Astrocyte (in vitro differentiated cells and primary cell): ENCODE measurements at regions not wholly inside any gene's neighbourhood (a gene's known extent, or its start where the extent isn't known, plus 50 kb on each side); places are given as distances from the start of the nearest gene placed in this dataset.

Source experiments
- CTCF ChIP-seq: IDR thresholded peaks from 2 replicates; pipeline ENCODE4 v1.5.1; 2011; ENCODE audit warnings: low read depth, mild to moderate bottlenecking, inconsistent platforms, low read length, moderate library complexity; ENCODE audit not compliant: insufficient read depth
- EZH2 ChIP-seq: IDR thresholded peaks from 2 replicates; pipeline ENCODE4 v1.6.1; 2012; ENCODE audit warnings: mild to moderate bottlenecking, low read length, inconsistent platforms; ENCODE audit not compliant: insufficient read depth

- TF ChIP-seq CTCF (no peak), EZH2 (no peak)
Measured at GRCh38 chr9:106745876-106746275, 117.1 kb upstream of the ZNF462 start.
